D721Med (cell line): ENCODE measurements at regions not wholly inside any gene's neighbourhood (a gene's known extent, or its start where the extent isn't known, plus 50 kb on each side); places are given as distances from the start of the nearest gene placed in this dataset.
"Not testable (repeated sequence)": the region's sequence is repeated elsewhere in the genome, so short reads cannot be mapped to it uniquely, and the experiment has no call there.

Experiments
- DNase-seq: peaks from one replicate; pipeline ENCODE4 v3.0.0; 2011; ENCODE audit warnings: low spot score; ENCODE audit not compliant: insufficient read length
- FAIRE-seq: peaks from 2 replicates; lab custom pipeline; 2011; peaks lifted over from hg19 to GRCh38; lab: Jason Lieb, UNC
- TF ChIP-seq, protein P1 (sequence below): IDR thresholded peaks from 2 replicates; pipeline ENCODE4 v1.5.1; 2012; ENCODE audit warnings: mild to moderate bottlenecking, control low read depth; ENCODE audit not compliant: insufficient read depth; ENCODE audit errors: missing control alignments

DNA sequence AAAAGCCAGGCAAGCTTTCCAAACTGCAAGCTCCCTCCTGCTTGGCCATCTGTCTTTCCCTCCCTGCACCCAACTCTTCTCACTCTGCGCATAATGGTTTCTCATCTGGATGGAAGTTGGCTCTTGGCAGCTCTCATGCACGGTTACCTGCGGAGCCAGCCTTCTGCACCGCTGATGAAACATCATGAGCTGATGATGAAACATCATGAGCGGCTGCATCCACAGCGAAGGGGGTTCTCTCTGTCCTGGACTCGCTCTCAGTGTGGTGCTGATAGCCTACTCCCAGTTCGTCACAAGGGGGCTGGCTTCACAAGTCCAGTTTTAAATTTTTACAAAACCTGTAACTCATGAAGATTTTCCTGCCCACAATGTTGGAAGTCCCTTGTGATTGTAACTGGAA, 457.5 kb downstream of the ACTR3B start:
- FAIRE-seq (no peak), DNase-seq (no peak)
- TF ChIP-seq, protein P1, sequence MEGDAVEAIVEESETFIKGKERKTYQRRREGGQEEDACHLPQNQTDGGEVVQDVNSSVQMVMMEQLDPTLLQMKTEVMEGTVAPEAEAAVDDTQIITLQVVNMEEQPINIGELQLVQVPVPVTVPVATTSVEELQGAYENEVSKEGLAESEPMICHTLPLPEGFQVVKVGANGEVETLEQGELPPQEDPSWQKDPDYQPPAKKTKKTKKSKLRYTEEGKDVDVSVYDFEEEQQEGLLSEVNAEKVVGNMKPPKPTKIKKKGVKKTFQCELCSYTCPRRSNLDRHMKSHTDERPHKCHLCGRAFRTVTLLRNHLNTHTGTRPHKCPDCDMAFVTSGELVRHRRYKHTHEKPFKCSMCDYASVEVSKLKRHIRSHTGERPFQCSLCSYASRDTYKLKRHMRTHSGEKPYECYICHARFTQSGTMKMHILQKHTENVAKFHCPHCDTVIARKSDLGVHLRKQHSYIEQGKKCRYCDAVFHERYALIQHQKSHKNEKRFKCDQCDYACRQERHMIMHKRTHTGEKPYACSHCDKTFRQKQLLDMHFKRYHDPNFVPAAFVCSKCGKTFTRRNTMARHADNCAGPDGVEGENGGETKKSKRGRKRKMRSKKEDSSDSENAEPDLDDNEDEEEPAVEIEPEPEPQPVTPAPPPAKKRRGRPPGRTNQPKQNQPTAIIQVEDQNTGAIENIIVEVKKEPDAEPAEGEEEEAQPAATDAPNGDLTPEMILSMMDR, result no peak

DNA sequence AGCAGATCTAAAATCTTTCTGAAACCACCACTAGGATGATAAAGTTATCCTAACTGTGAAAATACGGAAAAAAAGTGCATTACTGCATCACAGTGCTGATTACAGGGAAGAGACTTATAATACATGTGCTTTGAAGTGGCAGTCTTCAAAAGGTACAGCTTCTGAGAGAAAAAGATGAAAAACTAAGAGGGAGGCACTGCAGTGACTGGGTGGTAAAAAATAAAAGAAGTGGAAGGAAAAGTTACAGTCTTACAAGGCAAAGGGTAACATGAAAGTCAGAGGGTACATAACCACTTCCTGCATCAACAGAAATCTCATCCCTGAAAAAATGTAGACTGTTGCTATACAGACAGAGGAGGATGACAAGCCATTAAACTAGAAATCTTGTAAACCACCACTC, 465.3 kb downstream of the ACTR3B start:
- DNase-seq (no peak), FAIRE-seq (no peak)
- TF ChIP-seq, protein P1, result no peak

DNA sequence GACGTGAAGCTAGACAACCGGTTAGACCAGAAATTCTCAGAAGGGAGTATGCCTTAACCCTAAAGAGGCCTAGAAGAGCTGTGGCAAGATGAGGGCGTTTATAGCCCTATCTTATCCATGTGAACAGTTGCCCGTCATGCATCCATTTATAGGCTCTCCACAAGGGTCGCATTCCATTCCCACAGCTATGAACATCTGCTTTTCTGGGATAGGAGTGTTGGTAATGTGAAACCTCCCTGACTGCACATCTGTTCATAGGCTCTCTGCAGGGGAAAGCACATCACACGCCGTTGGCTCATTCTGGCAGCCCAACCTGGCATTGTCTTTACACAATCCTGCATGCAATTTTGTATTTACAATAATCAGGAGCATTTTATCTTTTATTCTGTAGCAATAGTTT, 485.6 kb downstream of the ACTR3B start:
- DNase-seq, FAIRE-seq: not testable (repeated sequence)

DNA sequence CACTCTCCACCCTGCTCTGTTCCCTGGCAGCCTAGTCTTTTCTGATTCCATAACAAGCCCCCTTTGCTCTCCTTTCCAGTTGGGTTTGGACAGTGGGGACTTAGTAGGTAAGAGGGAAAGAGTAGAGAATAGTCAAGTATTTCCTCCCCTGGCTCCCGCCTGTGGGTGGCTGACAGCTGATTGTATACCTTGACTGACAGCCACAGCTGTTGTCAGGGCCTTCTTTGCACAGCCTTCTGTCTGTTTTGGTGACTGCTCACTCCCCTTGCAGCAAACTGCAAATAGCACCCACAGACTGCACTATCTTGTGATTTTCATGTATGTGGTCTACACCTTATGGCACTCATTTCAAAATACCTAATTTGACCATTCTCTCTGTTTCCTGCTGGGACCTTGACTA, 486.3 kb downstream of the ACTR3B start:
- no peak for FAIRE-seq
- TF ChIP-seq, protein P1, result no peak

DNA sequence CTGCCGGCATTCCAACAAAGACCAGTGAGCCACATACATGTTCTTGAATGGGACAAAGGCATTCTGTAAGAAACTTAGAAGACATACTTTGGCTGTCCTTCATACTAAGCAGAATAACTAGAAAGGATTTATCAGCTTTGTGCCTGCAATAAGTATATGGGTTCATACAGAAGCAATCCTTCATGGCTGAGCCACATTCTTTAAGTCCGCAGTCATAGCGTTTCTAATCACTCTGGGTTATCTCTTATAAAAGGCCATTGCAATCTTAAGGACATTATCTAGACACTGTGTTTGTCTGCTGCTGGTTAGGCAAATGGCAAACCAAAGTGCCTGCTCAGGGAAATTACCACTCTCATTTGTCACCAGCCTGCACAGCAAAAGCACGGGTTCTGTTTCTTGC, 488.4 kb downstream of the ACTR3B start:
- FAIRE-seq (no peak), DNase-seq (no peak)
- TF ChIP-seq, protein P1, result no peak

More for the DNA sequence above, 486.3 kb downstream of the ACTR3B start:
- DNase-seq, result no peak

DNA sequence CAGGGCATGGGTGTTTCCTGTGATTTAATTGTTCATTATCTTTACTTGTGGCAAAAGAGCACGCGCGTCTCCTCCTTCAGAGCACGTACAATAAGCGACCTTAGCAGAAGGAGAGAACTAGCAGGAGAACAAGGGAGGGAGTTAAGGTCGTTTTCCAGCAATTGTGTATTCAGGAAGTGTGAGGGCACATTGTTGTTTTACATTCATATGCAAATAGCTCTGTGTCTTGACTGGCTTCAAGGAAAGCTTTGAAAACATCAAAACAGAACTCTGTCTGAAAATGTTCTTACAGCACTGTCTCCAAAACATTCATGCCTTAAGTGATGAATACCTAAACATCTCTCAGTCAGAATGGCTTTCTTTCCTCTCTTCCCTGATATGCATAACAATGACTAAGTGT, 499.1 kb downstream of the ACTR3B start:
- DNase-seq, result no peak
- no peak for FAIRE-seq
- TF ChIP-seq, protein P1, result no peak

DNA sequence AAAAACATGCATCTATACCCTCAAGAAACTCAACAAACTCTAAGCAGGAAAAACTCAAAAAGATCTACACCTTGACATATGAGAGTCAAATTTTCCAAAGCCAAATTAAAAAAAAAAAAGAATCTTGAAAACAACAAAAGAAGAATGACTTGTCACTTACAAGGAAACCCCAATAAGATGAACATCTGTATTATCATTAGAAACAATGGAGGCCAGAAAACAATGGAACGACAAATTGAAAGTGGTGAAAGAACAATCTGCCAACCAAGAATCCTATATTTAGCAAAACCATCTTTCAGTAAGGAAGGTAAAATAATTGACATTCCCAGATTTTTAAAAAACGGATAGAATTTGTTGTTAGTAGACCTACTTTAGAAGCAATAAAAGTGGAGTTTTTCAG, 516.8 kb downstream of the ACTR3B start:
- TF ChIP-seq, protein P1, result no peak
- no peak for FAIRE-seq
- no peak for DNase-seq

DNA sequence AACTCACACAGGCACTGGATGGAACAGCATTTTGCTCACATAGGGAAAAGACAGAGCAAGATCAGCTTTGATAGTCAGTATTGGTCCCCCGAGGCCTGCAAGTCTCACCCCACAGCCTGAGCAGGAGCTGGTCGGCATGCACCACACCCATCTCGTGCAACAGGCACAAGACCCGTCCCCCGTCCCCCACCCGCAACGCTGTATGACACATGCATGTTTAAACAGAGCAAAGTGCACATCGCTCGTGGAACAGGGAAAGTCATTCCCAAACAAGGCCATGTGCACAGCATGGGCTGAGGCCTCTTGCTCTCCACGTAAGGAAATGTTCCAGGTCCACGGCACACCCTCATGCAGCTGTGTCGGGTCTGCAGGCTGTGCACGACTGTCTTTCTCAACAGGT, 527.2 kb downstream of the ACTR3B start:
- TF ChIP-seq, protein P1, result no peak
- DNase-seq (no peak), FAIRE-seq (no peak)
